ENCODE measurements at regions not wholly inside any gene's neighbourhood (a gene's known extent, or its start where the extent isn't known, plus 50 kb on each side); places are given as distances from the start of the nearest gene placed in this dataset.

GRCh38 chr1:63023171-63023570 lies 239.2 kb downstream of the ATG4C start:
- TF ChIP-seq CTCF (IDR thresholded peaks at IDR 0.05) (no peak), POLR2AphosphoS5 (IDR thresholded peaks at IDR 0.05) (no peak)

Measured in prostate gland (tissue), 2 donors.